ENCODE measurements at regions not wholly inside any gene's neighbourhood (a gene's known extent, or its start where the extent isn't known, plus 50 kb on each side); places are given as distances from the start of the nearest gene placed in this dataset.

DNA sequence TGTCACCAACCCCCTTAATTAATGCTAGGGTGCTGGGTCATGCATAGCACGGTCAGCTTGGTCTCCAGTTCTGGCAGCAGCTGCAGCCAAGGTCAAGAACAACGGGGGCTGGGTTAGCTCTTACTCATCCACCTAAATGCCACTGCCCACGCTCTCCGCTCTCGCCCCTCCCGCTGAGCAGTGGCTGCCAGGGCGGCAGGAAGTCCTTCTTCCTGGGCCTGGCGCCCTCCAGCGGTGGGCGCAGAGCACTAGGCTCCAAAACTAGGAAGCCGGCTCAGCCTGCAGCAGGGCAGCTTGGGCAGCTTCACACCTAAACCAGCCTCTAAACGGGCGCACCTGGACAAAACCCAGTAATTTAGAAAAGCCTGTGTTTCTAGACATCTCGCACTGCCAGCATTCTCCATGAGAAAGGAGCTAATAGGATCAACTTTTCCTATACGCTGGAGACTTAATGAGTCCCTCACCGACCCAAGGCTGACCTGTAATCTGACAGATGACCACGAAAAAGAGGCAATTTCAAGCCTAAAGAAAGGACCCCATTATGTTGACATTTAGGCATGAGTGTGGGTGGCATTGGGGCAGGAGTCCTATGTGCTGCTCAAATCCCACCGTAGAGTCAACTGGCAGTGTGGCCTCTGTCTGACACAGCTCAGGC, 78.4 kb upstream of the LRRN2 start:
- Histone ChIP-seq H3K9me3 (no peaks in the 10 kb centered on the region), H3K4me3 (no peak overlapping the region), H3K36me3 (no peaks in the 10 kb centered on the region), H3K9ac (ENCODE audit: low read depth in 2 of 2, low read length in 2 of 2) (no peak overlapping the region), H3K4me1 (no peaks in the 10 kb centered on the region), H3K27me3 (no peaks in the 10 kb centered on the region), H3K27ac (no peak overlapping the region)
- TF ChIP-seq, protein P1, sequence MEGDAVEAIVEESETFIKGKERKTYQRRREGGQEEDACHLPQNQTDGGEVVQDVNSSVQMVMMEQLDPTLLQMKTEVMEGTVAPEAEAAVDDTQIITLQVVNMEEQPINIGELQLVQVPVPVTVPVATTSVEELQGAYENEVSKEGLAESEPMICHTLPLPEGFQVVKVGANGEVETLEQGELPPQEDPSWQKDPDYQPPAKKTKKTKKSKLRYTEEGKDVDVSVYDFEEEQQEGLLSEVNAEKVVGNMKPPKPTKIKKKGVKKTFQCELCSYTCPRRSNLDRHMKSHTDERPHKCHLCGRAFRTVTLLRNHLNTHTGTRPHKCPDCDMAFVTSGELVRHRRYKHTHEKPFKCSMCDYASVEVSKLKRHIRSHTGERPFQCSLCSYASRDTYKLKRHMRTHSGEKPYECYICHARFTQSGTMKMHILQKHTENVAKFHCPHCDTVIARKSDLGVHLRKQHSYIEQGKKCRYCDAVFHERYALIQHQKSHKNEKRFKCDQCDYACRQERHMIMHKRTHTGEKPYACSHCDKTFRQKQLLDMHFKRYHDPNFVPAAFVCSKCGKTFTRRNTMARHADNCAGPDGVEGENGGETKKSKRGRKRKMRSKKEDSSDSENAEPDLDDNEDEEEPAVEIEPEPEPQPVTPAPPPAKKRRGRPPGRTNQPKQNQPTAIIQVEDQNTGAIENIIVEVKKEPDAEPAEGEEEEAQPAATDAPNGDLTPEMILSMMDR (IDR thresholded peaks at IDR 0.05), result peak; percentile 84
- DNase-seq, result peak; percentile 73
- intact Hi-C loops (cut with DNase I), result loop anchor here (2.0 kb wide), 1 partner anchor 199 kb away; no protein-coding TSS in a partner anchor

DNA sequence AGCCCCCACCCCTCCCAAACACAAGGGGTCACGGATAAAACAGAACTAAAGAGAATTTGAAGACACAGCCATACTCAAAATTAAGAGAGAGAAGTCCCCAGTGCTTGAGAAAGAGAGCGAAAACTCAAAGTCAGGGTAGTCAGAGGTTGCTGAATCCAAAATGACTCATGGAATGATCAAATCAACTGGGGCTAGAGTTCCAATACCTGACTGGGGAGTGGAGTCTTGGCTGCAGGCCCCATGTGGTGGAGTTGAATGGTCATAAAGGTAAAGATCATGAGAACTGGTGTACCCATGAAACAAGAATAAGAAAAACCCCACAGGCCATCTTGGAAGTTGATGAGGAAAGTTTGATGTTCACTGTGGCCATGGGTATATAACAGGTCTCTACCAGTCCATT, 84.5 kb upstream of the LRRN2 start:
- Histone ChIP-seq H3K27ac (no peak overlapping the region), H3K4me3 (no peak overlapping the region), H3K4me1 (no peaks in the 10 kb centered on the region), H3K9me3 (no peaks in the 10 kb centered on the region), H3K27me3 (no peaks in the 10 kb centered on the region), H3K36me3 (no peaks in the 10 kb centered on the region), H3K9ac (ENCODE audit: low read depth in 2 of 2, low read length in 2 of 2) (no peak overlapping the region)
- intact Hi-C loops (cut with DNase I), result no loop called here
- DNase-seq, result no peak
- TF ChIP-seq, protein P1 (IDR thresholded peaks at IDR 0.05), result no peak

DNA sequence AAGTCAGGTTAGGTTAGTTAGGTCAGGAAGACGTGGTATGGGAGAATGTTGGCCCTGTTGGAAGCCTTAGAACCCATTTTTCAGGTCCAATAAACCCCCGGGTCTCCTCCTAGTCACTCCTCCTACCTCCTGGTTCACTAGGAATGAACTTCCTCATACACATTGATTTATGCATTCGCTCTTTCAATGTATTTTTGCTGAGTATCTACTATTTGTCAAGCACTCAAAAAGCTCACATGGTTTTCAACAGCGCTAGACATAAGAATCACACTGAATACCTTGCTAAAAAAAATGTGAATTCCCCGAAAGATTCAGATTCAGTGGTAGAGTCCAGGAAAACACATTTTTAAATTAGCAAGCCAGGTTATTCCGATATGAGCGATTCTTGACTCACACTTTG, 85.8 kb upstream of the LRRN2 start:
- TF ChIP-seq, protein P1 (IDR thresholded peaks at IDR 0.05), result no peak

DNA sequence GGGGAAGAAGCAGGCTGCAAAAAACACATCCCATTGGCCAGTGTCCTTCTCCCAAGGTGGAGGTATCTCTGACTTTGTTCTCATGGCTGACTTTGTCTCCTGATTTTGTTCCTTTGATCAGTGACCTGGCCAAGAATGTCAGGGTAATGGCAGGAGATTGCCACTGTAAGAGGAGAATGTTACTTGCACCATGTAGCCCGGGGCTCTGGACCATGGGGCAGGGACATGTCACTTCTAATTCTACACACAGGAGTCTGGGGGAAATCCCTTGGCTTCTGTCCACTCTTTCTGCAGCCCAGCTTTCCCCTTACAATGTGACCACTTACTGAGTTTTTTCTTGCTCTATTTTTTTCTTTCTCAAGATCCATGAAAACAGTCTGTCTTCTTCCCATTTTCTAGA, 87.7 kb upstream of the LRRN2 start:
- Histone ChIP-seq H3K9ac (ENCODE audit: low read depth in 2 of 2, low read length in 2 of 2) (no peak overlapping the region), H3K36me3 (no peaks in the 10 kb centered on the region), H3K4me1 (no peaks in the 10 kb centered on the region), H3K4me3 (no peak overlapping the region), H3K27ac (no peak overlapping the region), H3K9me3 (no peaks in the 10 kb centered on the region), H3K27me3 (no peaks in the 10 kb centered on the region)
- intact Hi-C loops (cut with DNase I), result no loop called here
- TF ChIP-seq, protein P1 (IDR thresholded peaks at IDR 0.05), result no peak
- DNase-seq, result no peak

More for the DNA sequence above, 85.8 kb upstream of the LRRN2 start:
- intact Hi-C loops (cut with DNase I), result no loop called here
- no peak overlapping the region for H3K4me3 ChIP-seq
- no peaks in the 10 kb centered on the region for H3K27me3 ChIP-seq
- H3K36me3 ChIP-seq, result no peaks in the 10 kb centered on the region
- no peaks in the 10 kb centered on the region for H3K9me3 ChIP-seq
- H3K9ac ChIP-seq (ENCODE audit: low read depth in 2 of 2, low read length in 2 of 2), result no peak overlapping the region
- no peak for DNase-seq
- no peaks in the 10 kb centered on the region for H3K4me1 ChIP-seq
- no peak overlapping the region for H3K27ac ChIP-seq

DNA sequence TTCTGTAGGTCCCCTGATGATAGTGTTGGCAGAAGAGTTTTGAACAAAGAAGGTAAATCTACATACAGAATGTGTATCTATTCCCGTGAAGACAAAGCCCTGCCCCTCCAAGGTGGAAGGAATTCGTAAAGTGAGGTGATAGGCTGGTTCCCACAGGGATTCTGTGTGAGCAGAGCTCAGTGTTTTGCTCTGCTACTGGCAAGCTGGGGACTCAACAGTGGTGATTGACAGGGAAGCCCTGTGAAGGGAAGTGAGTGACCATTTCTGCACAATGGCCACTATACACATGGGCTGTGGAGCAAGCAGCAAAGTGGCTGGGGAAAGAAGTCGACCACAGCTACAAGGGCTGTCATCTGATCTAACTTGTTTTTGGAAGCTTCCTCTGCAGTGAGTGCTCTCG, 90.0 kb upstream of the LRRN2 start:
- Histone ChIP-seq H3K9ac (ENCODE audit: low read depth in 2 of 2, low read length in 2 of 2) (no peak overlapping the region), H3K27me3 (no peaks in the 10 kb centered on the region), H3K36me3 (no peaks in the 10 kb centered on the region), H3K27ac (no peak overlapping the region), H3K9me3 (no peaks in the 10 kb centered on the region), H3K4me1 (no peaks in the 10 kb centered on the region), H3K4me3 (no peak overlapping the region)
- no peak for DNase-seq
- intact Hi-C loops (cut with DNase I), result no loop called here
- TF ChIP-seq, protein P1 (IDR thresholded peaks at IDR 0.05), result no peak

Measured in colonic mucosa (tissue), 4 donors.